TTC549 (cell line): ENCODE measurements at regions not wholly inside any gene's neighbourhood (a gene's known extent, or its start where the extent isn't known, plus 50 kb on each side); places are given as distances from the start of the nearest gene placed in this dataset.

Experiments used
- FAIRE-seq: peaks from 2 replicates; lab custom pipeline; 2012; peaks lifted over from hg19 to GRCh38; lab: Jason Lieb, UNC

DNA sequence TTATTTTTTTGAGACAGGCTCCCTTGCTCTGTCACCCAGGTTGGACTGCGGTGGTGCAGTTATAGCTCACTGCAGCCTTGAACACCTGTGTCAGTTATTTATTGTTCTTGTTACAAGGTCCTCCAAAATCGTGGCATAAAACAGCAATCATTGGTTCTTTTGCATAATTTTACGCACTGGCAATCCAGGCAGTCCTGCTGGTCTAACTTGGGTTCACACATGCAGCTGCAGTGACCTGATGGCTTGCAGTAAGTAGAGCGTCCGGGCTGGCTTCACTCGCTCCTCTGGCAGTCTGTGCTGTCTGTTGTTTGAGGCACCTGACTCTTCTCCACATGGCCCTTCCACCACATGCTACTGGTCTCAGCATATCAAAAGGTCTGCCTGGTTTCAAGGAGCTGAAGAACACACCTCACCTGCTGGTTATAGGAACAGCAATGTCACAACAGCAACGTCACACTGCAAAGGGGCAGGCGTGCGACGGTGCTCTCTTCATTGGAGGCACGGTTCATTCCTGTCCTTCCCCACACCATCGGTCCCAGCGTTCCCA lies 894.6 kb downstream of the TRIML1 start:
- FAIRE-seq: no peak

DNA sequence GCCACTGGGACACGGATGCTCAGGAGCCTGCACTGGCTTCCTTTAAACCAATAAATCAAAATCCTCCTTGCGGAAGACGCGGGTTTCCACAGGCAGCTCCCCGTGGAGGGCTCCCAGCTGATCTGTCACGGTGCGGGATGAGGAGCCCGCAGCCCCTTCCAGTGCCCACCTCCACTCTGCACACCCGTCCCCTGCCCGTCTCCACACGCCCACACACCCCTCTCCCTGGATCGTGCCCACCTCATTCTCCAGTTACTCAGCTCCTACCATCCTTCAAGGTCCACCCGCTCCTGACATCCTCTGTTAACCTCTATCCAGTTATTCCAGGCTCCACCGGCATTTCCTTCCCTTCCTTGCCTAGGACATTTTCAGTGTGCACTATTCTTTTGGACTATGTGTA lies 895.9 kb downstream of the TRIML1 start:
- FAIRE-seq: no peak

DNA sequence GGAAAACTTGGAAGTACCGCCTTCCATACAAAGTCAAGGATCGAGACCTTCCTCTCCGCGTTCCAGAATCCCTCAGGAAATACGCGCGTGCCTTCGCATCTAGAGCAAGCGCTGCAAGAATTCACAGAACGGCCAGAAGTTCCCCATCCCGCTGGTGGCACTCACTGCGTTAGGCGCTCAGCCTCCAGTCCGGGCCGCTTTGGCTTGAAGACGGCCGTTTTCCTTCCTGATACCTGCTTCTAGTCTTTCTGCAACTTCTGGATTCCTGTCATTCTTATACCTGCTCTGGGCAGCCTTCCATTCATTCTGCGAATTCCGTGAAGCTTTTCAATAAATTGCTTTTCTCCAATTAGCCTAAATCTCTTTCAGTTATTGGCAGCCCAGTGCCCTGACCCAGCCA lies 896.4 kb downstream of the TRIML1 start:
- FAIRE-seq: no peak

DNA sequence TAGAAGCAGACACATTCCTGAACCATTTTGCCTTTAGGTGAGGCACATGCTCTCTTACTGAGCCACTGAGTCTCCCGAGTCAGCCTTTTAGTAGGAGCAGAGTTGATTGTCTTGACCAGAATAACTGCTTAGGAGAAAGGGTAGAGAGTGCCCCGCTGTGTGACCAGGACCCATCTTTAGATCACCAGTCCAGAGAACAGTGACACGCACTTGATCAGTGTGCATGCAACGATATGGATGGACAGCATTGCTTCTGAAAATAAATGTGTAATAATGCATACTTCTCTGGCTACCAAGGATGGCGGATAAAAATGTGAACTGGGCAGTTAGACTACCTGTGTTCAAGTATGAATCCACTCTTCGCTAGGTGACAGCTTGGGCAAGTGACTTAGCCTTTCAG lies 897.7 kb downstream of the TRIML1 start:
- no peak for FAIRE-seq

DNA sequence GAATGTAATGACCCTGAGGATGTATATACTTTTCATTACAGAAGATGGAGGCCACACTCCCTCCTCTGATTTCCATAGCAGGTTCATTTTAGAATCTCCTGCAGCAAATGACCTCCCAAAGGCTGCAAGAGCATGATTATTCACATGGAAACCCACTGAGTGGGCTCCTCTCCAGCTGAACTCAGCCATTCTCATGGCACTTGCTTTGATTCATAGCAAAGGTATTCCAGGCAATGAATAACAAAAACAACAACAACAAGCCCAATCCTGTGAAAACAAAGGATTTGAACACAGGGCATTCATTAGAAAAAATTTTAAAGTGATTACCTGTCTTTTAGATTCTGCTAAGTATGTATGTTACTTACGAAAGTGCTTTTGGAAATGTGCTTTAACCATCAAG lies 894.0 kb upstream of the FRG1 start:
- FAIRE-seq: no peak

DNA sequence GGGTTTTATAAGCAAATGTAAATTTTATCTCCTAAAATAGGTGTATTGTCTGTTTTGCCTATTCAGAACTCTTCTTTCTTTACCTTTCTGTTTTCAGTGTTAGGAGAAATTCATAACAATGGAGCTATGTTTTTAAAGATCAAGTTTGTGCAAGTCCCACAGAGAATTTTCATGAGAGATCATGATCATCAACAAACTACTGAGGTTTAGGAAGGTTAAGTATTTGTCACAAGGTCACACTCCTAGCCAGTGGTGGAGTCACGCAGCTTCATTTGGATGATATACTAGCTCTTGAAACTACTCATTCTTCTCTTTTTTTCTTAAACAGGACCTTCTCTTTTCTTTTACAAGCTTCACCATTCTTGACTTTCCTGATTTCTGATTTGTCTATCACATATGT lies 892.6 kb upstream of the FRG1 start:
- FAIRE-seq: no peak

DNA sequence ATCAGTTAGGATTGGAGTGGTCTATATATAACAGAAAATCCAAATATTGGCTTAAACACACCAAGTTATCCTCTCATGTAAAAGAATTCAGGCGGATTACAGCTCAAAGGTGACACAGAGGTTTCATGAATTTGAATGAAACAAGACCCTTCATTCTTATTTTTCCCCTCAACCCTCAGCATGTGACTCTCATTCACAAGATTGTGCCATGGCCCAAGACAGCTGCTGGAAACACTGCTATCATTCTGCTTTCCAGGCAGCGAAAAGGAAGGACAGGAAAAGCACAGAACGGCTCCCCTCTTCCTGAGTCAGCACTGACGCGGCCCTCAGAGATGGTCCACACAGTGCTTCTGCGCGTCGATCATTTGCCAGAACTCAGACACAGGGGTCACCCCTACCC lies 891.0 kb upstream of the FRG1 start:
- FAIRE-seq: no peak

DNA sequence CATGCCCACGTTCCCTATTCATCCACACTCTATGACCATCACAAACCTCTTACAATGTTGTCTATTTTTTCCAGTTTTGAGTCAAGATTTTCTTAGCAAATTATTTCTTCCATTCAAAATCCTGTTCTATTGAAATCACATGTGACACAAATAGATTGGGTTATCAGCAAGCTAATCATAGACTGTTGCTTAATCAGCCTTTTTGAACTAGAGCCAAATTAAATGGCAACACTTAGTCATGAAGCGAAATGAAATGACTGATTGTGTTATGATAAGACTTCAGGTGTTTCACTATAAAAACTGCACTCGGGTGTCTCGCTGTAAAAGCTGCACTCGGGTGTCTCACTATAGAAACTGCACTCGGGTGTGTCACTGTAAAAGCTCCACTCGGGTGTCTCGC lies 890.0 kb upstream of the FRG1 start:
- FAIRE-seq: no peak

DNA sequence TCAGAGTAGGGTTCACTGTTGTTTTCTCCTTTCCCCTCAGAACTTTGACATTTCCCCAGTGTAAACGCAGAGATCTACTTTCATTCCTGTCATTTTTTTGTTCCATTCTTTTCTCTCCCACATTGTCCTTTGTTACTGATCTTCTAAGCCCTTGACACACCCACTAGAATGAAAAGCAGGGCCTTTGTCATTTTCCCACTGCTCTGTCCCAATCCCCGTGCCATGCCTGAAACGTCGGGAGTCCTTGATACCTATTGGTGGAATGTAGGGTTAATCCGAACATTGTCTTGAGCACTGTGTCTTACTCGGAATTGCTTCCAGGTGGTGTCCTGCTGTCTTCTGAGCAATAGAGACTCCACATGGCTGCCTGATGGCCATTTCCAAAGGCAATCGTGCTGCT lies 887.1 kb upstream of the FRG1 start:
- no peak for FAIRE-seq

DNA sequence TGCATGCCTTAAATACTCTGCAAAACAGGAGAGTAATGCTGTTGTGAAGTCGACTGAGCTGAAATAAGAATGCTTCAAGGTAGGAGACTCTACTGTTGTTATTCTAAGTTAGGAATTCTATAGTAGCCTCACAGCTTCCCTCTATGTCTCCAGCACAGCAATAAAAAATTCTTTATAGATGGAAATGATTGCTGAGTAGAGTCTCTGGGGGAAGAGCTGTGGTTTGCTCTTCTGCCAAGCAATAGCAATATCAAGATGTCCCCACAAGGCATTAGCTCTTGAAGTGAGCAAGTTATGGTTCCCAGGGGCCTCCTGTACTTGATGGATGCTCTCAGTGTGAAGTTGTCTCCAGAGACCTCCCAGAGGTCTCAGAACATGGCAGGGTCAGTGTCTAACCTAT lies 880.6 kb upstream of the FRG1 start:
- FAIRE-seq: no peak

DNA sequence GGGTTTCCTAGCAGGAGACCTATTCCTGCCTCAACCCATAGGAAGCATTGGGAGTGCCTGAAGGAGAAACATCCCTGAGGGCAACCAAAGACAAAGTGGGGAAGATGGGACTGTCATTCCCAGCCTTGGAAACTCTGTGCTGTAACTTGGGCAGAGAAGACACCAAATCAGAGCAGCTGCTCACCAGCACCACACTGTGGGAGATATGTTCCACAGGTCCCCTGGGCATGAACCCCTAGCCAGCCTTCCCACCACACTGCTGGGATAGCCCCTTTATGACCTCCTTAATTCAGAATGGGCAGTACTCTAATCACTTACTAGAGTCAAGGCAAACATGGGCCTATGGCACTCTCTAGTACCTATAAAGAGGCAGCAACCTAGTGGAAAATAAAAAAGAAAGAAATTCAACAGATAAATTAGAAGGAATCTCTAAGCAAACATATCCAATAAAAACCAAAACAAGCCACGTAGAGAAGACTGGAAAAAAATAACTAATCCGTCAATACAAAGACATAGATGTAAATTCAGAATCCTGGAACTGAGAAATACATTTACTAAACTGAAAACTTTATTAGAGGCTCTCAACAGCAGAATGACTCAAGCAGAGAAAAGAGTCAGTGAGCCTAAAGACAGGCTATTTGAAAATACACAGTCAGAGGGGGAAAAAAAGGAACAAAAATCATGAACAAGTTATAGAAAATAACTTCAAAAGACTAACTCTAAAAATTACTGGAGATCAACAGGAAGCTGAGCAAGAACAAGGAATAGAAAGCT lies 878.4 kb upstream of the FRG1 start:
- no peak for FAIRE-seq

DNA sequence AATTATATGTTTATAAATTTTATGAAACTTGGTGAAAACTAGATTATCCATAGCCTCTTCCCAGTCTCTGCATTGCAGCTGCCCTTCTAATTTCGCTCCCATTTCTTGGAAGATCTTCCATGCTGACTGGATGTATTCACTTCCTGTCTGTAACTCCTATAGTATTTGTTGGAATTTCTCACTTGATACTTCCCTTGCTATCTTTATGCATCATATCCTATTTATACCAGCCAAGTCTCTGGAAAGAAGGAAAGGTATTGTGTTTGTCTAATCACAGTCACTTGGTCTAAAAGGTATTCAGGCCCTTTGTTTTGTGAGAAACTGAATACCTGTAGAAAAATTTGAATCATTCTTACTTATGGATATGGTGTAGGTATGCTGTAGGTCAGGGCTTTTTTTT lies 870.9 kb upstream of the FRG1 start:
- no peak for FAIRE-seq

DNA sequence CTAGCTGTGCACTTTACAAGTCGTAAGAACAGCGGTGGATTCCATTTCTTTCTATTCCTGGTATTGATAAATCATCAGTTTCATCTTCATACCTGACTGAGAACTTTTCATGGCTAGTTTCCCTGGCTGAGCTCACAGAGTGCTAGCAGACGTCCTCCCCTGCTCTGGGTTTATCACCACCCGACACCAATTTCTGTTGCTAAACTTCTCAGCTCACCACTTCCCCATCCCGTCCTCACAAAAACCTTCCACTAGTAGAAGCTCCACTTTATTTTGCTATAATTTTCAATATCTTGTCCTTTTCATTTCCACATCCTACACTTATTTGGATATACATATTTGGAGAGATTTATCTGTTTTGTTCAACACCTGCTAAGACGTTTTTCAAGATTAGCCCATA lies 869.4 kb upstream of the FRG1 start:
- FAIRE-seq: no peak

DNA sequence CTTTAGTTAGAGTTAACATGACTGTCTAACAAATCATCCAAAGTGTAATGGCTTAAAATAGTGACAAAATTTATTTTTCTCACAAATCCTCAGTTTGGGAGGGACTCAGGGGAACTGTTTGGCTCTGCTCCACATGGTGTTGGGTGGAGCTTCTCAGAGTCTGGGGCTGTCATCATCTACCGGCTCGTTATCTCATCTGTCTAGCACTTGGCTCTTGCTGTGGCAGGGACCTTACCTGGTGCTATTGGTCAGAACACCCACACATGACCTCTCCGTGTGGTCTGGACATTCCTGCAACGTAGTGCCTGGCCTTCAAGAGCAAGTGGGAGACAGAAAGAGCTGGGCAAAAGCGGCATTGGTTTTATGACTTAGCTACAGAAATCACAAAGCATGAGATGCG lies 866.9 kb upstream of the FRG1 start:
- no peak for FAIRE-seq

DNA sequence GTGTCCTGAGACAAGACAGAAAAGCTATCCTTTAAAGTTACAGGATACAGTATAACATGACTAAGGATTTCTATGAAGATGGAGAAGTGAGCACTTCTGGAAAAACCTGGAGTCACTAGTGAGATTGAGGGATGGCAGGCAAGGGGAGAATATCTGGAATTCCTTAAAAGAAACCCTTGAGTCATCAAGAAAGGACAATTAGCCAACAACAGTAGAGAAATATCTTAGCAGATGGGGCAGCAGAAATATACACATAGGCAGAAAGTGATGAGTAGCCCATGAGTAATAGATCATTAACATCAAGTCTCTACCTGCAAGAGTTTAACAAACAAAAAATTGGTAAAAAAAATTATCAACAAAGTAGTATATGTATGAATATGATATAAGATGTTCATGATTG lies 858.8 kb upstream of the FRG1 start:
- FAIRE-seq: no peak

DNA sequence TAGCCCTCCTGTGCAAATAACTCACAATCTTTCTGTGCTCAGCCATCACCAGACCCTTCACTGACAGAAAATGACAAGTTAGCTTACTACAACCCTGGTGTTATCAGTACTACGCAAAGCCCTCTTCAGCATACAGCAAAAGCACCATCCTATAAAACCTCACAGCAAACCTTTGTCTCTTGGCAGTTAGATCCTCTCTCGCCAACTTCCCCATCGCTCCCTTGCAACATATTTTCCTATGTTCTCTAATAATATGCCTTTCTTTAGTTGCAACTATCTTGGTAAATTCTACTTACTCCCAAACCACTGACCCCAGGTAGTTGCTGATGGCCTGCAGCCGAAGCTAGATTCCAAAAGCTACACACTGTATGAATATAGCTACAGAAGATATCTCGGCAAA lies 856.9 kb upstream of the FRG1 start:
- FAIRE-seq: no peak

DNA sequence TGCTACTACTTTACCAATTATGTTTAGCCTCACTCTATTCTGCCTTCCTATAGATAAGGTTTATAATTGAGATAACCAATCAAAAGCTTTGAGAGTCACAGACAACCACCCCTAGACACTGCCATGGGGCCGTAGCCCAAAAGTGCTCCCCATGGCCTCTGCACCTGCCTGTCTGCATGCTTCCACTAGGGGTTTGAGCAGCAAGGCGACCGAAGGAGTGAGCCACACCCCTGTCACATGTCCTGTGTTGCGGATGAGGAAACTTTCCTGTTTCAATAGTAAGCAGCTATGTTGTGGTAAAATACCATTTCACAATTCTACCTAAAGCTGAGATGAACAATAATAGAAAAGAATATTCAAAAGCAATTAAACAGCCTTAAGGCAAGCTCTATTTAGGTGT lies 856.0 kb upstream of the FRG1 start:
- no peak for FAIRE-seq

DNA sequence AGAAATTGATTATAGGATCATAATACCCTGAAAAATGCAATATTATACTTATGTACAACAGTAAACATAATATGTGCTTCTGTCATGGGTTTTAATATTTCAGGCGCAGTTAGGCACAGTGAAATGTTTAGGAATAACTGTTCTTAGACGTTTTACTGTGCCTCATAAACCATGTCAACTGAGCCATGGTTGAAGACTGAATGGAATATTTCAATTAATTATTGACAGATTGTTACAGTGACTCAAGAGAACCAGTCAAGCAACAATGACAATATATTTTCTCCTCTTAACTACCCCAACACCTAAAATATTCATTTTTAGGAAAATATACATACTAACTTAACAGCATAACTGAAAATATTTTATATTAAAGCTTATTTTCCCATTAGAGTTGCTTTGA lies 852.7 kb upstream of the FRG1 start:
- no peak for FAIRE-seq

DNA sequence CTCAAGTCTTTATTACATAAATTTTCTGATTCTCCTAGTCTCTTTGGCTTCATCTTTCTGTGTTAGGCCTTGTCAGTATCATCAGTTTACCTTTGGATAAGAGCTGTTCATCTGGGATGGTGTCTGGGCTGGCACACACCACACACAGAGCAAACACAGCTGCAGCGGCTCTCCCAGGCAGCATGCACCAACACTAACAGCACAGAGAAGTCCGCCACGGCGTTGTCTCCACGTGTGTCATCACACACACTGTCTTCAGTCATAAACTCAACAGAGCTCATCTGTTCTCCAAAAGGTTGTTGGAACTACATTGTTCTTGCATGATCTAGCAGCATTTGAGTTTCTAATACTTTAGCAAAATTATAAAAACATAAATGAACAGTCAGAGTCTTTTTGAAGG lies 851.9 kb upstream of the FRG1 start:
- FAIRE-seq: no peak

DNA sequence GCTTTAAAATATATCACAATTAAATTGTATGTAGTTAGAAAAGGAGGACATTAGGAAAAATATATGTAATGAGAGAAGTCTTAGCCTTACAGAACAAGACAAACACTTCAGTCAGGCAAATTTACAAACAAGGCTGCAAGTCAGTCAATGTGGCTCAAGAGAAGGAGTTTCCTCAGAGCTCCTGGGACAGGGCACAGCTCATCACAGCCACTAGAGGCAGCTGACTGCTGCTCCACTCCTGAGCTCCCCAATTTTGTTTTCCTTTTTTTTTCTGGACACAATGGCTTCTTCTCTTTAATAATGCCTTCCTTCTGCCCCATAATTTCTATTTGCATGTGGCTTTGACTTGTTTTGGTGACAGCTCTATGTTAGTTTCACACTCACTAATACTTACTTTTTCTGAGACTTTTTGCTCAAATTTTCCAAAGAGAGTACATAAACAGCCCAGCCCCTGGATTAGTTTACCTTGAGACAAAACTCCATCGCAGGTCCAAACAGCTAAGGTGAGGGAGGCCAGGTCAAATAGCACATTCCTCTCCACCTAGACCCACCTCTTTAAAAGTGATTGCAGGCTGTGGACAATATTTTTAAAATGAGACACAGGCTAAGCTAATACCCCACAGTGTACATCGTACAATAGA lies 850.4 kb upstream of the FRG1 start:
- no peak for FAIRE-seq

DNA sequence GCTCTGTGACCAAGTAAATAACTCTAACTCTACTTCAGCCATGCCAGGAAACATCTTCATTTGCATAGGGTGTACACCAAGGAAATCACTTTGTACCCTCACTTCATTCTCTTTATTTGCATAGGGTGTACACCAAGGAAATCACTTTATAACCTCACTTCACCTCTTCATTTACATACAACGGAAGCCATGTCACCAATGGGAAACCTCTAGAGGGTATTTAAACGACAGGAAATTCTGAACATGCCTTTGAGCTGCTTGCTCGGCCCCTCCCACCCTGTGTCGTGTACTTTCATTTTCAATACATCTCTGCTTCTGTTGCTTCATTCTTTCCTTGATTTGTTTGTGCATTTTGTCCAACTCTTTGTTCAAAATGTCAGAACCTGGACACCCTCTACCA lies 848.1 kb upstream of the FRG1 start:
- FAIRE-seq: no peak

DNA sequence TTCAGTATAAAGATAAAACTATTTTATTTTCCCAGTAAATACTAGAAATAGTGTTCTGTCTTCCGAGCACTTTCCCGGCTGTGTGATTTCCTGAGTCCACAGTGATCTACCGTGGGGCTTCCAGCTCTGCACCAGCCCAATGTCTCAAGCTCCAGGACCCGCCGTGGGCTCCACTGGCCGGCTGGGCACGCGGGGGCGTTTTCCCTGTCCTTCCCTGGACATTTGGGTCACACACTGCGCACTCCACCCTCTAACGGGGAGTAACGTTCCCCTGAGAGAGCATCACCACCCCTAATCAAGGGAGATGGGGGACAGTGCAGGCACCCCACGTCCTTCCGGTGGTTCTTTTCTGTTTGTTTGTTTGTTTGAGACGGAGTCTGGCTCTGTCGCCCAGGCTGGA lies 844.6 kb upstream of the FRG1 start:
- no peak for FAIRE-seq

DNA sequence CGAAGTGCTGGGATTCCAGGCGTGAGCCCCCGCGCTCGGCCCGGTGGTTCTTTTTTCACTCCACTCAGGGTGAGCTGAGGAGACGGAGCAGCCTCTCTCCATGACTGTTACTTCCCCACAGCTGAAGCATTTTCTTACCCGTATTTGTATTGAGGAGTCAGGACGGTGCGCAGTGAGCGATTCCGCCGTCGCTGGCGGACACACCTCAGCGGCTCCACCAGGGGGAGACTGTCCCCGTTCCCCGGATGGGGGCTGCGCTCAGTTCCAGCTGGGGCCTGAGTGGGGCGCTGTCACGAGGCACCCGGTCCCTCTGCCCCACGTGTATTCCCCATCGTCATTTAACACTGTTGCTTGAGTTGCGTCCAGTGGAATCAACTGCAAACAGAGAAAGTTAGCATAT lies 844.0 kb upstream of the FRG1 start:
- FAIRE-seq: no peak
